GM11168 (cell line): ENCODE measurements at regions not wholly inside any gene's neighbourhood (a gene's known extent, or its start where the extent isn't known, plus 50 kb on each side); places are given as distances from the start of the nearest gene placed in this dataset.

Experiments used
- in situ Hi-C: fragments of 300-500 bp; cut with MboI; formaldehyde crosslinking; loops from one replicate; pipeline ENCODE4 v1.12.0; 2022; ENCODE audit warnings: low sequenced_read_pairs; ENCODE audit not compliant: unreplicated experiment

DNA sequence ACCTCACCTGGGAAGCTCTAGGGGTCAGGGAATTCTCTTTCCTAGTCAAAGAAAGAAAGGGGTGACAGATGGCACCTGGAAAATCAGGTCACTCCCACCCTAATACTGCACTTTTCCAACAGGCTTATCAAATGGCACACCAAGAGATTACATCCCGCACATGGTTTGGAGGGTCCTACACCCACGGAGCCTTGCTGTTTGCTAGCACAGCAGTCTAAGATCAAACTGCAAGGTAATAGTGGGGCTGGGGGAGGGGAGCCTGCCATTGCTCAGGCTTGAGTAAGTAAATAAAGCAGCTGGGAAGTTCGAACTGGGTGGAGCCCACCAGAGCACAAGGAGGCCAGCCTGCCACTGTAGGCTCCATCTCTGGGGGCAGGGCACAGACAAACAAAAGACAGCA is 2830.6 kb upstream of the OR11H1 start:
- in situ Hi-C loops: loop anchor here (10.0 kb wide), 1 partner anchor 1363 kb away; no protein-coding TSS in a partner anchor
